ENCODE measurements at regions not wholly inside any gene's neighbourhood (a gene's known extent, or its start where the extent isn't known, plus 50 kb on each side); places are given as distances from the start of the nearest gene placed in this dataset.

GRCh38 chr21:43332861-43333297 lies 94.1 kb downstream of the SIK1 start:
- no peak for DNase-seq (ENCODE audit: low spot score)
- ChIA-PET POLR2A (ENCODE audit: low non-redundant PET) (interaction anchor here (0.7 to 1.2 kb wide), 2 partner anchors 40 to 139 kb away, joined by 3 read pairs; no protein-coding TSS in a partner anchor), CTCF (no interaction called here)
- TF ChIP-seq CTCF (conservative IDR thresholded peaks at IDR 0.05; ENCODE audit: low read depth), result no peak
- H3K27ac ChIP-seq, result peak overlapping the region; percentile 97

GRCh38 chr21:43331962-43332828 lies 94.7 kb downstream of the SIK1 start:
- peak overlapping the region; percentile 97 for H3K27ac ChIP-seq
- TF ChIP-seq CTCF (conservative IDR thresholded peaks at IDR 0.05; ENCODE audit: low read depth), result no peak
- ChIA-PET POLR2A (ENCODE audit: low non-redundant PET) (interaction anchor here (0.7 kb wide), 1 partner anchor 41 kb away, joined by 3 read pairs; no protein-coding TSS in a partner anchor), CTCF (no interaction called here)
- DNase-seq (ENCODE audit: low spot score), result no peak

- ChIA-PET POLR2A (ENCODE audit: low non-redundant PET) (no interaction called here), CTCF (interaction anchor here (0.6 kb wide), 1 partner anchor 1396 kb away, joined by 3 read pairs; no protein-coding TSS in a partner anchor)
Observed at GRCh38 chr21:43331111-43331961, 95.6 kb downstream of the SIK1 start.

GRCh38 chr21:43330306-43330881 lies 96.5 kb downstream of the SIK1 start:
- DNase-seq (ENCODE audit: low spot score), result no peak
- peak overlapping the region; percentile 97 for H3K27ac ChIP-seq
- ChIA-PET POLR2A (ENCODE audit: low non-redundant PET) (no interaction called here), CTCF (interaction anchor here (0.6 kb wide), 1 partner anchor 1397 kb away, joined by 3 read pairs; no protein-coding TSS in a partner anchor)
- TF ChIP-seq CTCF (conservative IDR thresholded peaks at IDR 0.05; ENCODE audit: low read depth), result no peak

More at GRCh38 chr21:43331111-43331961, 95.6 kb downstream of the SIK1 start:
- no peak for DNase-seq (ENCODE audit: low spot score)
- TF ChIP-seq CTCF (conservative IDR thresholded peaks at IDR 0.05; ENCODE audit: low read depth), result no peak
- H3K27ac ChIP-seq, result peak overlapping the region; percentile 97

- H3K27ac ChIP-seq, result peak overlapping the region; percentile 97
- TF ChIP-seq CTCF (conservative IDR thresholded peaks at IDR 0.05; ENCODE audit: low read depth), result no peak
- no peak for DNase-seq (ENCODE audit: low spot score)
- CTCF ChIA-PET, result no interaction called here
- POLR2A ChIA-PET (ENCODE audit: low non-redundant PET), result no interaction called here
Observed at GRCh38 chr21:43329711-43330269, 97.1 kb downstream of the SIK1 start.

Measured in RWPE1 (cell line).